ENCODE measurements at regions not wholly inside any gene's neighbourhood (a gene's known extent, or its start where the extent isn't known, plus 50 kb on each side); places are given as distances from the start of the nearest gene placed in this dataset.

DNA sequence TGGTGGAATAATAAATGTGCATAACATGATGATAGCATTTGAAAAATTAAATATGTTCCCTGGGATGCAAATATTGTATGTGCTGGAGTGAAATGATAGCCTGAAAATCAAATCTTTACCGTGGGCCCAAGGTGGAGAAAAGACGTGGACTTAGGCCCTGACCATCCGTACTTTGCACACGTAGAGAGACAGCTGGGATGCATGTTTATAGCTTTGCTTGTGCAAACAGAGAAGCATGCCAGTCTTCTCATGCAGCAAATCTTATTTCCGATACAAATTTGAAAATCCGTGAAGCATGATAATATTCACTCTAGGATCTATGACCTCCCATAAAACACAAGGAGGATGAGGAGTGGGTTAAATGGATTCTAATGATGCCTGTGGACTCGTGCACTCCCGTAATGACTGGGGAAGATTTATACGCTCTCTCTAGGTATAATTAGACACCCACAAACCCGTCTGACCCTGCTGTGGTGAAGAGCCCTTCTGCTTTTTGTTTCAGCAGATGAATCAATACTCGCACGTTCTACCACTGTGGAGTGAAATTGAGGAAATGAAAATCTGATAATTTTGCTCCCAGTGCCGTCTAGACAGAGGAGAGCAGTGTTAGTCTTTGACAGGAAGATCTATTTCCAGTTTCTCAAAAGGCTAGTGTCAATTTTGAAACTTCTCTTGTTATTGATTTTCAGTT lies 810.3 kb upstream of the SALL3 start:
- TF ChIP-seq, protein P1, sequence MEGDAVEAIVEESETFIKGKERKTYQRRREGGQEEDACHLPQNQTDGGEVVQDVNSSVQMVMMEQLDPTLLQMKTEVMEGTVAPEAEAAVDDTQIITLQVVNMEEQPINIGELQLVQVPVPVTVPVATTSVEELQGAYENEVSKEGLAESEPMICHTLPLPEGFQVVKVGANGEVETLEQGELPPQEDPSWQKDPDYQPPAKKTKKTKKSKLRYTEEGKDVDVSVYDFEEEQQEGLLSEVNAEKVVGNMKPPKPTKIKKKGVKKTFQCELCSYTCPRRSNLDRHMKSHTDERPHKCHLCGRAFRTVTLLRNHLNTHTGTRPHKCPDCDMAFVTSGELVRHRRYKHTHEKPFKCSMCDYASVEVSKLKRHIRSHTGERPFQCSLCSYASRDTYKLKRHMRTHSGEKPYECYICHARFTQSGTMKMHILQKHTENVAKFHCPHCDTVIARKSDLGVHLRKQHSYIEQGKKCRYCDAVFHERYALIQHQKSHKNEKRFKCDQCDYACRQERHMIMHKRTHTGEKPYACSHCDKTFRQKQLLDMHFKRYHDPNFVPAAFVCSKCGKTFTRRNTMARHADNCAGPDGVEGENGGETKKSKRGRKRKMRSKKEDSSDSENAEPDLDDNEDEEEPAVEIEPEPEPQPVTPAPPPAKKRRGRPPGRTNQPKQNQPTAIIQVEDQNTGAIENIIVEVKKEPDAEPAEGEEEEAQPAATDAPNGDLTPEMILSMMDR (IDR thresholded peaks at IDR 0.05) = no peak
- TF ChIP-seq POLR2A (IDR thresholded peaks at IDR 0.05) = no peak
